Testis (tissue), 2 donors: ENCODE measurements at regions not wholly inside any gene's neighbourhood (a gene's known extent, or its start where the extent isn't known, plus 50 kb on each side); places are given as distances from the start of the nearest gene placed in this dataset.

Source experiments
- DNase-seq: peaks from one replicate; pipeline ENCODE4 v3.0.0-alpha.2; 2019
- H3K27ac ChIP-seq, 2 donors: fragments of 200-600 bp; sonication (generic); one replicate each; pipeline ENCODE4 v1.5.1; 2019
- H3K27me3 ChIP-seq: fragments of 200-600 bp; sonication (generic); one replicate; pipeline ENCODE4 v1.5.1; 2019
- H3K36me3 ChIP-seq: fragments of 200-600 bp; sonication (generic); one replicate; pipeline ENCODE4 v1.5.1; 2017; ENCODE audit warnings: low read depth; ENCODE audit errors: missing control alignments
- H3K4me1 ChIP-seq: fragments of 200-600 bp; sonication (generic); one replicate; pipeline ENCODE4 v1.5.1; 2019
- H3K4me3 ChIP-seq, 2 donors: fragments of 200-600 bp; sonication (generic); one replicate each; pipeline ENCODE4 v1.5.1; 2017 to 2019
- H3K9me3 ChIP-seq: fragments of 200-600 bp; sonication (generic); one replicate; pipeline ENCODE4 v1.5.1; 2017
- CTCF ChIP-seq, 3 experiments: fragments of 450-650 bp in 2 of 3; fragments of 200-600 bp in 1 of 3; sonication (generic) in 1 of 3; IDR thresholded peaks; one replicate each; pipeline ENCODE4 v1.5.1; 2016 to 2019; ENCODE audit warnings: antibody characterized with exemption in 3 of 3, mild to moderate bottlenecking in 2 of 3, moderate library complexity in 1 of 3
- POLR2A ChIP-seq: fragments of 450-650 bp; IDR thresholded peaks from one replicate; pipeline ENCODE4 v1.6.1; 2017; ENCODE audit warnings: antibody characterized with exemption, mild to moderate bottlenecking, moderate library complexity
- WGBS, 2 donors: methylation state at CpG; one replicate each; pipeline ENCODE4 v1.1.5; 2018; 5-methylcytosine and 5-hydroxymethylcytosine counted together
- intact Hi-C: fragments of 100-400 bp; cut with DNase I; formaldehyde crosslinking; loops from one replicate; pipeline ENCODE4 v1.15.1; 2023; ENCODE audit warnings: low total_unique reads

GRCh38 chr5:25436452-25436851, 791.7 kb upstream of the CDH10 start:
- Histone ChIP-seq H3K9me3 (no peaks in the 10 kb centered on the region), H3K36me3 (no peaks in the 10 kb centered on the region), H3K4me1 (no peaks in the 10 kb centered on the region), H3K27me3 (no peaks in the 10 kb centered on the region), H3K4me3 (no peak overlapping the region), H3K27ac (no peak overlapping the region)
- DNase-seq = no peak
- WGBS, 2 donors = 91 to 92% methylated on average over 3 of the region's 3 CpGs
- intact Hi-C loops = no loop called here
- TF ChIP-seq CTCF (IDR thresholded peaks at IDR 0.05) (no peak), POLR2A (no peak)

- Histone ChIP-seq H3K36me3 (no peaks in the 10 kb centered on the region), H3K9me3 (no peaks in the 10 kb centered on the region), H3K27ac (no peak overlapping the region), H3K27me3 (no peaks in the 10 kb centered on the region), H3K4me1 (no peaks in the 10 kb centered on the region), H3K4me3 (no peak overlapping the region)
- intact Hi-C loops = no loop called here
- 80 to 90% methylated on average over 1 of the region's 1 CpG for WGBS, 2 donors
- TF ChIP-seq POLR2A (no peak), CTCF (IDR thresholded peaks at IDR 0.05) (no peak)
- DNase-seq = no peak
Measured at GRCh38 chr5:25435882-25436281, 791.1 kb upstream of the CDH10 start.

GRCh38 chr5:25427240-25427639, 782.5 kb upstream of the CDH10 start:
- no peak overlapping the region for H3K4me3 ChIP-seq
- no peaks in the 10 kb centered on the region for H3K9me3 ChIP-seq
- intact Hi-C loops = no loop called here
- no peak for DNase-seq
- TF ChIP-seq CTCF (IDR thresholded peaks at IDR 0.05) (no peak), POLR2A (no peak)
- WGBS, 2 donors = 90 to 97% methylated on average over 1 of the region's 1 CpG
- no peak overlapping the region for H3K27ac ChIP-seq
- no peaks in the 10 kb centered on the region for H3K36me3 ChIP-seq
- no peaks in the 10 kb centered on the region for H3K27me3 ChIP-seq
- H3K4me1 ChIP-seq = no peaks in the 10 kb centered on the region

- intact Hi-C loops = no loop called here
Measured at GRCh38 chr5:25423271-25423670, 778.5 kb upstream of the CDH10 start.

More at GRCh38 chr5:25423271-25423670, 778.5 kb upstream of the CDH10 start:
- Histone ChIP-seq H3K4me1 (no peaks in the 10 kb centered on the region), H3K4me3 (no peak overlapping the region), H3K9me3 (no peaks in the 10 kb centered on the region), H3K27ac (no peak overlapping the region), H3K36me3 (no peaks in the 10 kb centered on the region), H3K27me3 (no peaks in the 10 kb centered on the region)
- no peak for TF ChIP-seq POLR2A
- no peak for TF ChIP-seq CTCF (IDR thresholded peaks at IDR 0.05)
- DNase-seq = no peak
- WGBS, 2 donors = 92% methylated on average over 1 of the region's 1 CpG
